ENCODE measurements at regions not wholly inside any gene's neighbourhood (a gene's known extent, or its start where the extent isn't known, plus 50 kb on each side); places are given as distances from the start of the nearest gene placed in this dataset.

DNA sequence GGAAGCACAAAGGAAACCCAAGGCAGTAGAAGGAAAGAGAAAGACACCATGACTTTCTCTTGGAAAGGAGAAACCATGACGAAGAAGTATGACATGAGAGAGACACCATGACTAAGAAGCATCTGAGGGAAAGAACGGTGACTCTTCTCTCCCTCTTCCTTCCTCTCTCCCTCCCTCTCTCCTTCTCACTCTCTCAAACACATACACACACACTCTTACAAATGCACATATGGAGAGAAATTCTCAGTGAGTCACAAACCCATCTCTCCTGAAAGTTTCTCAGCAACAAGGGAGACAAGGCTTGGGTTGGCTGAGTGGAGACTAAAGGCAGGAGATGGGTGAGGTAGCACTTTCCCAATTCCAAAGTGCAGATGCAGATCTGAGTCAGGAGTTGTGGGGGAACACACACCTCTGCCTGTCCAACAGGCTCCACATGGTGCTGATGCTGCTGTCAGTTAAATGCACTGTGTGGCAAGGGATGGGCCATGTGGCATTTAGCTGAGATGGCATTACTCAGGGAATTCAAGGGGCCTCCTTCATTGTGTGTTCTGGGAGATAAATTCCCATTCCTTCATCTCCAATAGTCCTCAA lies 336.7 kb upstream of the C16orf82 start:
- 76 to 83% (median 78%) methylated on average over 2 of the region's 2 CpGs for WGBS, 4 donors
- Histone ChIP-seq H3K9me3 (no peaks in the 10 kb centered on the region), H3K4me3 (no peak overlapping the region), H3K4me1 (peaks cover 0 to 4% (median 0%) of the 10 kb centered on the region in 12 donors), H3K36me3 (no peaks in the 10 kb centered on the region), H3K27me3 (no peaks in the 10 kb centered on the region), H3K27ac (no peak overlapping the region)
- no peak for TF ChIP-seq POLR2A (IDR thresholded peaks at IDR 0.05)
- TF ChIP-seq, protein P1, sequence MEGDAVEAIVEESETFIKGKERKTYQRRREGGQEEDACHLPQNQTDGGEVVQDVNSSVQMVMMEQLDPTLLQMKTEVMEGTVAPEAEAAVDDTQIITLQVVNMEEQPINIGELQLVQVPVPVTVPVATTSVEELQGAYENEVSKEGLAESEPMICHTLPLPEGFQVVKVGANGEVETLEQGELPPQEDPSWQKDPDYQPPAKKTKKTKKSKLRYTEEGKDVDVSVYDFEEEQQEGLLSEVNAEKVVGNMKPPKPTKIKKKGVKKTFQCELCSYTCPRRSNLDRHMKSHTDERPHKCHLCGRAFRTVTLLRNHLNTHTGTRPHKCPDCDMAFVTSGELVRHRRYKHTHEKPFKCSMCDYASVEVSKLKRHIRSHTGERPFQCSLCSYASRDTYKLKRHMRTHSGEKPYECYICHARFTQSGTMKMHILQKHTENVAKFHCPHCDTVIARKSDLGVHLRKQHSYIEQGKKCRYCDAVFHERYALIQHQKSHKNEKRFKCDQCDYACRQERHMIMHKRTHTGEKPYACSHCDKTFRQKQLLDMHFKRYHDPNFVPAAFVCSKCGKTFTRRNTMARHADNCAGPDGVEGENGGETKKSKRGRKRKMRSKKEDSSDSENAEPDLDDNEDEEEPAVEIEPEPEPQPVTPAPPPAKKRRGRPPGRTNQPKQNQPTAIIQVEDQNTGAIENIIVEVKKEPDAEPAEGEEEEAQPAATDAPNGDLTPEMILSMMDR (IDR thresholded peaks at IDR 0.05), result no peak
- no peak for DNase-seq
- intact Hi-C loops (cut with DNase I), result loop anchor here in 1 of 10 donors (10.0 kb wide), 1 partner anchor 65 kb away; no protein-coding TSS in a partner anchor
- ATAC-seq, result no peak

DNA sequence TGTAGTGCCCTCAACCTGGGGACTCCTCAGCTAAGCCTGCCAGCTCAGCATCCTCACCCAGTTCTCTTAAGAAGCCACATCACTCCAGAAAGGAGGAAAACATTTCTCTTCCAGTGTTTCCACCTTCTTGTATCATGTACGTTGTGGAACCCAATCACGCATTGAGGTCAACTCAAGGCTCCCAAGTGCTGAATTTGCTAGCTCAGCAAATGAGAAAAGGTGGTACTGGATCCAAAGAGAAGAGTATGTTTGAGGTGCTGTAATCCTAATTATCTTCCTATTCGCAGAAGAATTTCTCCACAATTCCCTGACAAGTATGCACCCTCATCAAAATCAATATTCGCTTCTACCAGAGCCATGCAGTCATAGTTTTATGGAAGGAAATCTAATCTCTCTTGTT lies 335.0 kb upstream of the C16orf82 start:
- Histone ChIP-seq H3K27ac (no peak overlapping the region), H3K4me1 (peaks cover 0 to 4% (median 0%) of the 10 kb centered on the region in 12 donors), H3K9me3 (no peaks in the 10 kb centered on the region), H3K36me3 (no peaks in the 10 kb centered on the region), H3K4me3 (no peak overlapping the region), H3K27me3 (no peaks in the 10 kb centered on the region)
- intact Hi-C loops (cut with DNase I), result loop anchor here in 1 of 10 donors (10.0 kb wide), 1 partner anchor 63 kb away; no protein-coding TSS in a partner anchor
- no peak for TF ChIP-seq POLR2A (IDR thresholded peaks at IDR 0.05)
- TF ChIP-seq, protein P1 (IDR thresholded peaks at IDR 0.05), result no peak
- ATAC-seq, result no peak
- WGBS, 4 donors, result 88 to 93% (median 91%) methylated on average over 4 of the region's 4 CpGs
- DNase-seq, result no peak

DNA sequence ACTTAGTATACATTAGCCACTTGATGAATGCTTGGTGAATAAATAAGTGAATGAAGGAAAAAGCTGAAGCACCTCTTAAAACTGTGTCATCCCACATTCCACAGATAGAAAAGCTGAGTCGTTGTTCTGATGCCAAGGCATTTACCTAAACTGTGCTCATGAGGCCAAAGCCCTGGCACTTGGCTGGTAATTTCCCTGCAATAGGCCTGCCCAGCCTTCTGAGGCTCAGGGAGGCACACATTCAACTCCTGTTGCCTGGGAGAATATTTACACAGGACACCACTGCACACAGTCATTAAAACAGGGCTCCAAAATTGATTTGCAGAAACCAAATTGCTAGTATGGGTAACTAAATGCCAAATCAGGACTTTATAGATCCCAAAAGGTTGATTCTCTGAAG lies 333.0 kb upstream of the C16orf82 start:
- intact Hi-C loops (cut with DNase I), result loop anchor here in 1 of 10 donors (10.0 kb wide), 1 partner anchor 61 kb away; no protein-coding TSS in a partner anchor
- H3K4me1 ChIP-seq, result no peaks in the 10 kb centered on the region
- H3K4me3 ChIP-seq, result no peak overlapping the region
- no peaks in the 10 kb centered on the region for H3K27me3 ChIP-seq
- no peak for DNase-seq
- H3K9me3 ChIP-seq, result no peaks in the 10 kb centered on the region
- H3K36me3 ChIP-seq, result no peaks in the 10 kb centered on the region
- ATAC-seq, result no peak
- 61 to 78% (median 74%) methylated on average over 1 of the region's 1 CpG for WGBS, 4 donors
- TF ChIP-seq, protein P1 (IDR thresholded peaks at IDR 0.05), result no peak
- TF ChIP-seq POLR2A (IDR thresholded peaks at IDR 0.05), result no peak
- H3K27ac ChIP-seq, result no peak overlapping the region

DNA sequence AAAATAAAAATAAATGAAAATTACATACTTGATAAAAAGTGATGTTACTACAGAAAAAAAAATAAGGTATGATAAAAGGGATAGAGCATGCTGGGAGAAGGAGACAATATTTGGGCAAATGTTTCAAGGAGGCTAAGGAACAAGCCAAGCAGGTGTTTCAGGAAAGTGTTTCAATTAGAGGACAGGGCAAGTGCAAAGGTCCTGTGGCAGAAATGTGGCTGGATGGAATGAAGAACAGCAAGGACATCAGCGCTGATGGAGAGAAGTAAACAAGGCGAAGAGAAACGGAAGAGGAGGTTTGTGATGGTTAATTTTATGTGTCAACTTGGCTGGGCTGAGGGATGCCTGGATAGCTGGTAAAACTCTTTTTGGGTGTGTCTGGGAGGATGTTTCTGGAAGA lies 331.2 kb upstream of the C16orf82 start:
- intact Hi-C loops (cut with DNase I), result loop anchor here in 1 of 10 donors (10.0 kb wide), 1 partner anchor 59 kb away; no protein-coding TSS in a partner anchor
- no peak overlapping the region for H3K4me3 ChIP-seq
- ATAC-seq, result no peak
- DNase-seq, result no peak
- H3K36me3 ChIP-seq, result no peaks in the 10 kb centered on the region
- no peaks in the 10 kb centered on the region for H3K27me3 ChIP-seq
- no peak overlapping the region for H3K27ac ChIP-seq
- WGBS, 4 donors, result 86 to 95% (median 93%) methylated on average over 3 of the region's 3 CpGs
- H3K4me1 ChIP-seq, result peaks cover 0 to 3% (median 0%) of the 10 kb centered on the region in 12 donors
- no peak for TF ChIP-seq POLR2A (IDR thresholded peaks at IDR 0.05)
- TF ChIP-seq, protein P1 (IDR thresholded peaks at IDR 0.05), result no peak
- no peaks in the 10 kb centered on the region for H3K9me3 ChIP-seq

Measured in heart left ventricle (tissue), 16 donors.